ENCODE measurements at regions not wholly inside any gene's neighbourhood (a gene's known extent, or its start where the extent isn't known, plus 50 kb on each side); places are given as distances from the start of the nearest gene placed in this dataset.

DNA sequence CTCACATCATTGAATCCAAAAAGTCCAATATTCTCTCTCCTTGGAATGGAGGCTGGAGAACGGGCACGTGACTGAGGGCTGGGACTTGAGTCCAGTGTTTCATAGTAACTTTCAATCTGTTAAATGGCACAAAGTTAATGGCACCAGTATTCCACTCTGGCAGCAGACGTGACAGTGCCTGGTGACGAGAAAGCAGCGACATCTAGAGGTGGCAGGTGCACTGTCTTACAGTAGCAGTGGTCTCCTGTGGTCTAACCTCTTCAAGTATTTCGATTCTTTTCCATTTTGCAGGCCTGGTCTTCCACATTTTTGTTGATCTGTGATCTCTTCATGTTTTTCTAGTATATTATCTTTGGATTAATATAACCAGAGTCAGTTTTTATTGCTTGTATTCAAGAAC is 107.1 kb downstream of the OXSM start (continued):
- TF ChIP-seq, protein P1, sequence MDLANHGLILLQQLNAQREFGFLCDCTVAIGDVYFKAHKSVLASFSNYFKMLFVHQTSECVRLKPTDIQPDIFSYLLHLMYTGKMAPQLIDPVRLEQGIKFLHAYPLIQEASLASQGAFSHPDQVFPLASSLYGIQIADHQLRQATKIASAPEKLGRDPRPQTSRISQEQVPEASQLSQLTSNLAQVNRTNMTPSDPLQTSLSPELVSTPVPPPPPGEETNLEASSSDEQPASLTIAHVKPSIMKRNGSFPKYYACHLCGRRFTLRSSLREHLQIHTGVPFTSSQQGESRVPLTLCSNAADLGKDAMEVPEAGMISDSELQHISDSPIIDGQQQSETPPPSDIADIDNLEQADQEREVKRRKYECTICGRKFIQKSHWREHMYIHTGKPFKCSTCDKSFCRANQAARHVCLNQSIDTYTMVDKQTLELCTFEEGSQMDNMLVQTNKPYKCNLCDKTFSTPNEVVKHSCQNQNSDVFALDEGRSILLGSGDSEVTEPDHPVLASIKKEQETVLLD (CRISPR knock-in tag; IDR thresholded peaks at IDR 0.05; ENCODE audit: low read depth), result no peak
- TF ChIP-seq, protein P2, sequence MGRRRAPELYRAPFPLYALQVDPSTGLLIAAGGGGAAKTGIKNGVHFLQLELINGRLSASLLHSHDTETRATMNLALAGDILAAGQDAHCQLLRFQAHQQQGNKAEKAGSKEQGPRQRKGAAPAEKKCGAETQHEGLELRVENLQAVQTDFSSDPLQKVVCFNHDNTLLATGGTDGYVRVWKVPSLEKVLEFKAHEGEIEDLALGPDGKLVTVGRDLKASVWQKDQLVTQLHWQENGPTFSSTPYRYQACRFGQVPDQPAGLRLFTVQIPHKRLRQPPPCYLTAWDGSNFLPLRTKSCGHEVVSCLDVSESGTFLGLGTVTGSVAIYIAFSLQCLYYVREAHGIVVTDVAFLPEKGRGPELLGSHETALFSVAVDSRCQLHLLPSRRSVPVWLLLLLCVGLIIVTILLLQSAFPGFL (CRISPR knock-in tag; IDR thresholded peaks at IDR 0.05), result no peak
- TF ChIP-seq HCFC1 (IDR thresholded peaks at IDR 0.05; ENCODE audit: low read depth, low read length), result no peak
- peak; percentile 61; the same call in 1 of the 2 replicates for TF ChIP-seq ZNF644 (CRISPR knock-in tag; IDR thresholded peaks at IDR 0.05; ENCODE audit: low read depth)
- TF ChIP-seq TGIF2 (CRISPR knock-in tag; IDR thresholded peaks at IDR 0.05), result no peak
- no peak for TF ChIP-seq ZNF563 (CRISPR knock-in tag; IDR thresholded peaks at IDR 0.05)
- TF ChIP-seq, protein P3, sequence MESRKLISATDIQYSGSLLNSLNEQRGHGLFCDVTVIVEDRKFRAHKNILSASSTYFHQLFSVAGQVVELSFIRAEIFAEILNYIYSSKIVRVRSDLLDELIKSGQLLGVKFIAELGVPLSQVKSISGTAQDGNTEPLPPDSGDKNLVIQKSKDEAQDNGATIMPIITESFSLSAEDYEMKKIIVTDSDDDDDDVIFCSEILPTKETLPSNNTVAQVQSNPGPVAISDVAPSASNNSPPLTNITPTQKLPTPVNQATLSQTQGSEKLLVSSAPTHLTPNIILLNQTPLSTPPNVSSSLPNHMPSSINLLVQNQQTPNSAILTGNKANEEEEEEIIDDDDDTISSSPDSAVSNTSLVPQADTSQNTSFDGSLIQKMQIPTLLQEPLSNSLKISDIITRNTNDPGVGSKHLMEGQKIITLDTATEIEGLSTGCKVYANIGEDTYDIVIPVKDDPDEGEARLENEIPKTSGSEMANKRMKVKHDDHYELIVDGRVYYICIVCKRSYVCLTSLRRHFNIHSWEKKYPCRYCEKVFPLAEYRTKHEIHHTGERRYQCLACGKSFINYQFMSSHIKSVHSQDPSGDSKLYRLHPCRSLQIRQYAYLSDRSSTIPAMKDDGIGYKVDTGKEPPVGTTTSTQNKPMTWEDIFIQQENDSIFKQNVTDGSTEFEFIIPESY (CRISPR knock-in tag; IDR thresholded peaks at IDR 0.05), result peak; percentile 54; the same call in 1 of the 2 replicates

DNA sequence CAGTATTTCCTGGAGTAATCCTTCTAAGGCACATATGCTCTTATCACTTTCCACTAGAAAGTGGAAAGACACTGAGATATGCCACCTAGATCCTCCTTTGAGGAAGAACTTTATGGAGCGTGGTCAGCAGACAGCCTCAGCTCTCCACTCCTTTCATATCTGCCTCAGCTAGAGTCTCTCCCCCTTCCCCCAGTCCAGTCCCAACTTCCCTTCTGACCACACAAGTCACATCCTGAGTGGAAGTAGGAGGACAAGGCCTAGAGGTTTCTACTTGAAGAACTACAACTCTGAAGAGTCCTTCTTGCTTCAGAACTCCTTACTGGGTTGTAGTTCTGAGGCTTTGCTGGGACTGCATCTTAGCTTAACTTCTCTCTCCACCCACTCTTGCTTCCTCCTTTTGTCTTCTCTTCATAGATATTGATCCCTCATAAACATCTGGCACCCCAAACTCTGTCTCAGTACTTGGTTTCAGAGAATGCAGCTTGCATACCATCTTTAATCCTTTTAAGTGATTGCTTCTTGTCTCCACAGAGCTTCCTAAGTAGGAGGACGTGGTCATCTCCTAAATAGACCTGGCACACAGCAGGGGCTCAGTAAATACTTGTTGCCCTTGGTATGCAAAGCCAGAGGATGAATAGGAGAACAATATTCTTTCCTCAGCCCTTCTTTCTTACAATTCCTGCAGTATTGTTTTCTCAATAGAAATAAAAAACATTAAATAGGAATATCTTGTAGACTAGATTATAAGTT is 109.6 kb downstream of the OXSM start:
- Histone ChIP-seq H3K27me3 (ENCODE audit: control insufficient read depth in 1 of 2, insufficient read depth in 2 of 2, low read length in 2 of 2) (no peaks in the 10 kb centered on the region), H4K20me1 (ENCODE audit: insufficient read depth, low read length) (no peaks in the 10 kb centered on the region), H3K4me1 (ENCODE audit: insufficient read depth, low read length) (no peaks in the 10 kb centered on the region), H3K4me3 (replicated peaks in 1 of 3; ENCODE audit: insufficient read depth in 1 of 3, low read depth in 2 of 3, low read length in 3 of 3) (no peak overlapping the region), H3K36me3 (replicated peaks in 1 of 2; ENCODE audit: control insufficient read depth in 1 of 2, insufficient read depth in 2 of 2, low read length in 2 of 2) (no peaks in the 10 kb centered on the region), H3K27ac (ENCODE audit: extremely low read length, insufficient read depth, low read length) (no peak overlapping the region), H2AFZ (ENCODE audit: low read length) (no peak overlapping the region), H3K4me2 (ENCODE audit: low read depth, low read length) (no peak overlapping the region), H3K9ac (ENCODE audit: insufficient read depth, low read depth, low read length) (no peak overlapping the region), H3K79me2 (ENCODE audit: insufficient read depth, low read length) (no peaks in the 10 kb centered on the region), H3K9me3 (ENCODE audit: low read length) (no peaks in the 10 kb centered on the region)
- BruUV-seq (replicated peaks), result no TSS peak
- FAIRE-seq (no peak), ATAC-seq (no peak), DNase-seq (ENCODE audit: low spot score) (no peak)
- WGBS (ENCODE audit: low lambda C conversion rate), result 7% methylated on average over 2 of the region's 2 CpGs
- POLR2A ChIA-PET, result no interaction called here
- CTCF ChIA-PET (ENCODE audit: low intra/inter-chr PET ratio, low total read pairs), result no interaction called here
- intact Hi-C loops (cut with micrococcal nuclease; ENCODE audit: unreplicated experiment), result no loop called here
- in situ Hi-C loops (cut with HindIII; ENCODE audit: extremely low pct_ligation_motif_present, low pct_unique_long_range_greater_than_20kb), result no loop called here
- TF ChIP-seq MAF1 (CRISPR knock-in tag; IDR thresholded peaks at IDR 0.05; ENCODE audit: borderline replicate concordance), result no peak
- TF ChIP-seq, protein P4, sequence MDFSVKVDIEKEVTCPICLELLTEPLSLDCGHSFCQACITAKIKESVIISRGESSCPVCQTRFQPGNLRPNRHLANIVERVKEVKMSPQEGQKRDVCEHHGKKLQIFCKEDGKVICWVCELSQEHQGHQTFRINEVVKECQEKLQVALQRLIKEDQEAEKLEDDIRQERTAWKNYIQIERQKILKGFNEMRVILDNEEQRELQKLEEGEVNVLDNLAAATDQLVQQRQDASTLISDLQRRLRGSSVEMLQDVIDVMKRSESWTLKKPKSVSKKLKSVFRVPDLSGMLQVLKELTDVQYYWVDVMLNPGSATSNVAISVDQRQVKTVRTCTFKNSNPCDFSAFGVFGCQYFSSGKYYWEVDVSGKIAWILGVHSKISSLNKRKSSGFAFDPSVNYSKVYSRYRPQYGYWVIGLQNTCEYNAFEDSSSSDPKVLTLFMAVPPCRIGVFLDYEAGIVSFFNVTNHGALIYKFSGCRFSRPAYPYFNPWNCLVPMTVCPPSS (IDR thresholded peaks at IDR 0.05), result no peak
- no peak for TF ChIP-seq GPN1 (CRISPR knock-in tag; IDR thresholded peaks at IDR 0.05; ENCODE audit: borderline replicate concordance)
- no peak for TF ChIP-seq ZSCAN22 (CRISPR knock-in tag; IDR thresholded peaks at IDR 0.05)
- no peak for TF ChIP-seq PCBP2 (optimal IDR thresholded peaks at IDR 0.05; ENCODE audit: low read depth, low read length, poor library complexity, severe bottlenecking)
- TF ChIP-seq ZFP36L2 (CRISPR knock-in tag; IDR thresholded peaks at IDR 0.05), result no peak

Measured in HepG2 (cell line).